ENCODE measurements at regions not wholly inside any gene's neighbourhood (a gene's known extent, or its start where the extent isn't known, plus 50 kb on each side); places are given as distances from the start of the nearest gene placed in this dataset.
"Not testable (repeated sequence)": the region's sequence is repeated elsewhere in the genome, so short reads cannot be mapped to it uniquely, and the experiment has no call there.

DNA sequence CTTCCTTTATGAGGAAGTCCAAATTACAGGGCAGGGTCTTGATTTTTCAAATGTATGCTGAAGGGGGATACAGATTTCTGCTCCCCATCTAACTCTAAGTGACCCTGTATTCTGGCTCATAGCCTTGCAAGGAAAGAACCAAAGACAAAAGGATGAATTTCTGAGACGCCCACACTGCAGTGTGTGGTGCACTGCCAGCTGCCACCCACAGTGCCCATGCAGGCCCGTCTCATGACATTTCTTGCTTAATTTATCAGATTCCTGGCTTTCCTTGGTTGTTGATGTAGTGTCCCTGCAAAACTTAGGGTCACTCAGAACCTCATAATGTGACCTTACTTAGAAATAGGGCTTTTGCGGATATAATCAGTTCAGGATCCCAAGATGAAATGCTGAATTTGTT lies 68.0 kb downstream of the CBLN4 start:
- DNase-seq (ENCODE audit: low read depth) = no peak
- H3K4me3 ChIP-seq (replicated peaks; ENCODE audit: low read depth, low read length) = no peak overlapping the region
- TF ChIP-seq, protein P1, sequence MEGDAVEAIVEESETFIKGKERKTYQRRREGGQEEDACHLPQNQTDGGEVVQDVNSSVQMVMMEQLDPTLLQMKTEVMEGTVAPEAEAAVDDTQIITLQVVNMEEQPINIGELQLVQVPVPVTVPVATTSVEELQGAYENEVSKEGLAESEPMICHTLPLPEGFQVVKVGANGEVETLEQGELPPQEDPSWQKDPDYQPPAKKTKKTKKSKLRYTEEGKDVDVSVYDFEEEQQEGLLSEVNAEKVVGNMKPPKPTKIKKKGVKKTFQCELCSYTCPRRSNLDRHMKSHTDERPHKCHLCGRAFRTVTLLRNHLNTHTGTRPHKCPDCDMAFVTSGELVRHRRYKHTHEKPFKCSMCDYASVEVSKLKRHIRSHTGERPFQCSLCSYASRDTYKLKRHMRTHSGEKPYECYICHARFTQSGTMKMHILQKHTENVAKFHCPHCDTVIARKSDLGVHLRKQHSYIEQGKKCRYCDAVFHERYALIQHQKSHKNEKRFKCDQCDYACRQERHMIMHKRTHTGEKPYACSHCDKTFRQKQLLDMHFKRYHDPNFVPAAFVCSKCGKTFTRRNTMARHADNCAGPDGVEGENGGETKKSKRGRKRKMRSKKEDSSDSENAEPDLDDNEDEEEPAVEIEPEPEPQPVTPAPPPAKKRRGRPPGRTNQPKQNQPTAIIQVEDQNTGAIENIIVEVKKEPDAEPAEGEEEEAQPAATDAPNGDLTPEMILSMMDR (IDR thresholded peaks at IDR 0.05; ENCODE audit: low read length, missing control alignments) = no peak

DNA sequence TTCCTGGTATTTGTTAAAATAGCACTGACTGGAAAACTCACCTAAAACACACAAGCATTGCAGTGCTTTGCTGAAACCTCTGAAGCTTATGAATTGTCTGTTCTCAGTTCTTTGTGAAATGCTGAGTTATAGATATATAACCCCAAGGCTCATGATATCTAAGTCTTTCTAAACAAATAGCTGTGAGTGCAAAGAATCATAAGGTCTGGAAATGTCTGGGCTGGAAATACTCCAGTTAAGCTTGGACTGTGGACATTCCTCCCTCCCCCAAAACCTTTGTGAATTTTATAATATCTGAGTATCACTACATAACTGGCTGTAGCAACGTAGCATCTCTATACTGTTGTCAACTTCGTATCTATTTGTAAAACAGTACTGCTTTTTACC lies 69.1 kb downstream of the CBLN4 start:
- H3K4me3 ChIP-seq (replicated peaks; ENCODE audit: low read depth, low read length) = no peak overlapping the region
- TF ChIP-seq, protein P1 (IDR thresholded peaks at IDR 0.05; ENCODE audit: low read length, missing control alignments) = no peak
- no peak for DNase-seq (ENCODE audit: low read depth)

DNA sequence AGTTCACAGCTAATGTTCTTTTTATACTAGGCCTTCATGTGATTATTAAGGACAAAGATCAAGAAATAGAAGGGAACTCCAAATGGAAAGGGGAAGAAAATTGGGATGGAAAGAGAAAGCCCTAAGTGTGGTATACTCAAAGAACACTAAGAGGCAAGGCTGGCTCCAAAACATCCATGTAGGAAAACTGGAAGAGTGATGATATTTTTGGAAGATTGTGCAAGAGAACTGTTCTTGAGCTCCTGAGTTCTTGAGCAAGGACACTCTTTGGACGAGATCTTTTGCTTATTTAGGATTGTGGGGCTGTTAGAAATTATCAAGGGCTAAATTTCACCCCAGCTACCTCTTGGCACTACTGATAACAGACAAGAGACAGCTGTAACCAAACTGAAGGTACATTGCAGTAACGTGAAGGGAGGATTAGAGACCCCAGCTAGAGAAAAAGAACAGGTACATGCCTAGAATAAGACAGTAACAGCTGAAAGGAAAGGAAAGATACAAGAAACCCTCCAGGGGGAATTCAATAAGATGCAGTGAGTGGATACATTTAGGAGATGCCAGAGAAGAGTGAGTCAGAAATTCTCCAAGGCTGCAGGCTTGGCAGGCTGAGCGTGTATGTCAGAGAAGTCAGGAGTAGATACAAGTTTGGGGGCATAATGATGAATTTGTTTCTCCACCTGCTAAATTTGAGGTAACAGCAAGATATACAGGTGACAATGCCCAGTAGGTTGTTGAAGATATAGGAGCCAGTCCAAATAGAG lies 69.7 kb downstream of the CBLN4 start:
- TF ChIP-seq, protein P1 (IDR thresholded peaks at IDR 0.05; ENCODE audit: low read length, missing control alignments) = no peak
- DNase-seq (ENCODE audit: low read depth) = no peak

DNA sequence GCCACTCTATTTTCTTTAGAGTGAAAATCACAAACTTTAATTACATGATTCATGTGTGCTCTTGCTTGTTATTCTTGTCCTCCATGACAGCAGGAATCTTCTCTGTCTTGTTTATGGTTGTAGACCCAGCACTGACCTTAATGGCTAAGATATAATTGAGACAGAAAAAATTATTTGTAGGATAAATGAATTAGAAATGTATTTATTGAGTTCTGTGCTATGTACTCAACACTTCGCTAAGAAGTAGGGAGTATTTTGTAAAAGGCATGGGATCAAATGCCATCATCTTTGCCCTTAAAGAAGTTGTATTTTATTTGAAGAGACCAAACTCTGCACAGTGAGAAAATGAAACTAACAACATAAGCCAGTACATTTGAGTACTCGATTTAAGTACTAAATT lies 71.2 kb downstream of the CBLN4 start:
- DNase-seq (ENCODE audit: low read depth) = no peak
- no peak overlapping the region for H3K4me3 ChIP-seq (replicated peaks; ENCODE audit: low read depth, low read length)
- TF ChIP-seq, protein P1 (IDR thresholded peaks at IDR 0.05; ENCODE audit: low read length, missing control alignments) = no peak

More for the DNA sequence above, 69.7 kb downstream of the CBLN4 start:
- no peak overlapping the region for H3K4me3 ChIP-seq (replicated peaks; ENCODE audit: low read depth, low read length)

DNA sequence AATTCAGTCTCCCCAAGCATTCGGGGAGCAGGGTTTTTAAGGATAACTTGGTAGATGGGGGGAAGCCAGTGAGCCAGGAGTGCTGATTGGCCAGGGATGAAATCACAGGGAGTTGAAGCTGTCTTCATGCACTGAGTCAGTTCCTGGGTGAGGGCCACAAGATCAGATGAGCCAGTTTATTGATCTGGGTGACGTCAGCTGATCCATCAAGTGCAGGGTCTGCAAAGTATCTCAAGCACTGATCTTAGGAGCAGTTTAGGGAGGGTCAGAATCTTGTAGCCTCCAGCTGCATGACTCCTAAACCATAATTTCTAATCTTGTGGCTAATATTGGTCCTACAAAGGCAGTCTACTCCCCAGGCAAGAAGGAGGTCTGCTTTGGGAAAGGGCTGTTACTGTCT lies 74.4 kb downstream of the CBLN4 start:
- not testable (repeated sequence) for H3K4me3 ChIP-seq (replicated peaks; ENCODE audit: low read depth, low read length); DNase-seq (ENCODE audit: low read depth)

DNA sequence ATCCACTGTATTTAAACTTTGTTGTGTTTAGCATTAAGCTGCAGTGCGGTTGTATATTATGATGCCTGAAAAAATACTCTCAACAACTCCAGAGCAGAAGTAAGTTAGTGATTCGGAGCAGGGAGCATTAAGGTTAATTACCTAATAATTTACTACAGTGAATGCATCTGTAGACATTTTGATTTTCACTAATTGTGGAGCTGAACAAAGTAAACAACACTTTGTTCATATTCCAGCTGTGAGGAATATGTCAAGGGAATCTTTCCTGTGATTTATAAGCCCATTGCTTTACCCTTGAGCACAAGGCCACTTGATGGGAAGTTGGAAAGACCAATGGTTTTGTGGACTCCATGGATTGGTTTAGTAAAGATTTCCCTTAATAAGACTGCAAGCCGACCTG lies 77.1 kb downstream of the CBLN4 start:
- TF ChIP-seq, protein P1 (IDR thresholded peaks at IDR 0.05; ENCODE audit: low read length, missing control alignments) = no peak
- H3K4me3 ChIP-seq (replicated peaks; ENCODE audit: low read depth, low read length) = no peak overlapping the region

DNA sequence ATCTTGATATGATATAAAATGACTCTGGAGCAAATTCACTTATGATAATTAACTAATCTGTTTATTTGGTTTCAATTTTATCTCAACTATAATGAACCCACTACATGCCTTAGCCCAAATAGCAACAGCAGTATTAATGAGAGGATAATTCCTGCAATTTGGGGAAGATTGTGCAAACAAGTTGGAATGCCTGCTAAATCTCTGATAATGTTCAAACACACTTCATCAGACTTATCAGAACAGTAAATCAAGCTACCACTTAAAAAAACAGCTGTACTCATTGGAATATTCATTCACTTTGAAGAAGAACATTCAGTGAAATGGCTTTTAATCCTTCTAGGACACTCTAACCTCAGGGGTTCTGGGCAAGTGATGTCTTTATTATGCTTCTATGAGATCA lies 85.4 kb downstream of the CBLN4 start:
- no peak overlapping the region for H3K4me3 ChIP-seq (replicated peaks; ENCODE audit: low read depth, low read length)
- TF ChIP-seq, protein P1 (IDR thresholded peaks at IDR 0.05; ENCODE audit: low read length, missing control alignments) = no peak

More for the DNA sequence above, 77.1 kb downstream of the CBLN4 start:
- DNase-seq (ENCODE audit: low read depth) = no peak

More for the DNA sequence above, 85.4 kb downstream of the CBLN4 start:
- DNase-seq (ENCODE audit: low read depth) = no peak
